Panc1 (cell line): ENCODE measurements at regions not wholly inside any gene's neighbourhood (a gene's known extent, or its start where the extent isn't known, plus 50 kb on each side); places are given as distances from the start of the nearest gene placed in this dataset.

Experiments
- ATAC-seq: fragments of 200-7000 bp; cut with Tn5 transposase; 2 replicates; pipeline ENCODE4 v1.9.1; 2020; ENCODE audit warnings: mild to moderate bottlenecking, moderate library complexity
- BruUV-seq: library from RNA; stranded (reverse); fragments of 400-500 nt; replicated peaks from 2 replicates; lab custom pipeline; 2021; lab: Mats Ljungman, UMichigan
- CTCF ChIA-PET: fragments of 300-600 bp; sonication (Branson Sonifier 250); formaldehyde crosslinking; loops from one replicate; lab custom pipeline; 2022; ENCODE audit warnings: antibody characterized with exemption; lab: Charles Lee
- POLR2A ChIA-PET: fragments of 300-600 bp; sonication (Branson Sonifier 250); formaldehyde crosslinking; loops from one replicate; lab custom pipeline; 2022; ENCODE audit warnings: antibody characterized with exemption; lab: Charles Lee
- DNase-seq: peaks from one replicate; pipeline ENCODE4 v3.0.0-alpha.2; 2010; ENCODE audit warnings: low read depth, low spot score
- H3K27ac ChIP-seq: 2 replicates; pipeline ENCODE4 v1.5.1; 2011; ENCODE audit warnings: mild to moderate bottlenecking, low read length, inconsistent platforms
- H3K27me3 ChIP-seq: fragments of 200-500 bp; sonication (Bioruptor generic); 2 replicates; pipeline ENCODE4 v1.6.0; 2014; ENCODE audit warnings: low read length, inconsistent platforms; ENCODE audit not compliant: control insufficient read depth, insufficient read depth
- H3K36me3 ChIP-seq: fragments of 200-500 bp; sonication (Bioruptor generic); 2 replicates; pipeline ENCODE4 v1.5.1; 2014; ENCODE audit warnings: inconsistent platforms, mild to moderate bottlenecking, low read length, moderate library complexity; ENCODE audit not compliant: control insufficient read depth, insufficient read depth
- H3K4me1 ChIP-seq: 2 replicates; pipeline ENCODE4 v1.5.1; 2011; ENCODE audit warnings: inconsistent platforms, mild to moderate bottlenecking, low read length, moderate library complexity; ENCODE audit not compliant: control insufficient read depth, insufficient read depth
- H3K4me3 ChIP-seq, 2 experiments: 2 replicates each; pipeline ENCODE4 v1.5.1; 2011 to 2012; ENCODE audit warnings: low read depth in 2 of 2, low read length in 2 of 2, mild to moderate bottlenecking in 2 of 2, inconsistent platforms in 1 of 2, moderate library complexity in 1 of 2
- H3K9me3 ChIP-seq: fragments of 200-500 bp; sonication (Bioruptor generic); 2 replicates; pipeline ENCODE4 v1.5.1; 2014; ENCODE audit warnings: low read depth, mild to moderate bottlenecking, inconsistent platforms, low read length, moderate library complexity; ENCODE audit not compliant: control insufficient read depth, insufficient read depth
- POLR2AphosphoS5 ChIP-seq: IDR thresholded peaks from 2 replicates; pipeline ENCODE4 v1.6.1; 2012; ENCODE audit warnings: mild to moderate bottlenecking, low read depth, low read length, moderate library complexity
- SIN3A ChIP-seq: IDR thresholded peaks from 2 replicates; pipeline ENCODE4 v1.6.1; 2012; ENCODE audit warnings: low read depth, mild to moderate bottlenecking, low read length, moderate library complexity, borderline replicate concordance; ENCODE audit not compliant: insufficient read depth
- TCF7L2 ChIP-seq: IDR thresholded peaks from 2 replicates; pipeline ENCODE4 v1.6.1; 2011; ENCODE audit warnings: mild to moderate bottlenecking, low read depth, low read length, inconsistent platforms
- in situ Hi-C: cut with HindIII; loops from 2 replicates; pipeline ENCODE4 v1.10.0; 2016; ENCODE audit warnings: low sequenced_read_pairs, low pct_unique_long_range_greater_than_20kb
- intact Hi-C: fragments of 100-400 bp; cut with micrococcal nuclease; formaldehyde crosslinking; loops from one replicate; pipeline ENCODE4 v1.10.0; 2022; ENCODE audit not compliant: unreplicated experiment
- TF ChIP-seq, protein P1 (sequence below): fragments of 450-650 bp; IDR thresholded peaks from 2 replicates; pipeline ENCODE4 v1.5.1; 2017; ENCODE audit warnings: mild to moderate bottlenecking
- TF ChIP-seq, protein P2 (sequence below), 2 experiments: IDR thresholded peaks; 2 replicates each; pipeline ENCODE4 v1.6.1; 2011 to 2012; ENCODE audit warnings: low read depth in 2 of 2, control low read depth in 1 of 2, low read length in 1 of 2, mild to moderate bottlenecking in 1 of 2, moderate library complexity in 1 of 2; ENCODE audit not compliant: insufficient read depth in 1 of 2

DNA sequence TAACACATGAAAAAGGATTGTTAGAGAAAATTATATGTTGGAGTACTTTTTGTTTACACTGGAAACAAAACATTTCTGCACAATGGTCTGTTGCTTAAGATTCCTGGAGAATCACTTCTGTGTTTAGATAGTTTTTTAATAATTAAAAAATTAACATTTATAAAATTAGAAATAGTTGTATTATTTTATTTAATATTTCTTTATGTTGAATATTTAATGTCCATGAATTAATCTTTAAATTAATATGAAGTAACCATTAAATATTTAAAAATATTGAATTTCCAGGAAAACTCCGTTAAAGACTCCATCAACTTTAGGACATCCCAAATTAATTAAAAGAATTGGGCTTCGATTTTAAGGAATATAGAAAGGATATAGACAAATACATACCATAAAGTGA is 797.1 kb upstream of the GALNTL6 start:
- in situ Hi-C loops = no loop called here

DNA sequence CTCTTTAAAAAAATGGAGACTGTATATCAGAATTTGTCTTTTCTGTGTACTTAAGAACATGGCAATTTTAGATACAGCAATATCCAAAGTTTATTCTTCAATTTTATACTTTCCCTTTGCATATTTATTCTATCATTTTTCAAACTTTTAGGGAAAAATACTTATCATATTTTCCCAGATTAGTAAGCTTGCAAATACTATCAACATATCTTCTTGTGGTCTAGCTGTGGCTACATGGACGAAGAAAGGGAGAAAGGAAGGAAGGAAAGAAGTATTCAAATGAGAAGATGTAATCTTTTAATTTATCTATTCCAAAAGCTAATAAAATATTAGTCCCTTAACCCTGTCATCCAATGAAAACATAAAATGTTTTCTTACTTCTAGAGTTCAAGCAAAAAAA is 797.8 kb upstream of the GALNTL6 start:
- intact Hi-C loops = no loop called here
- CTCF ChIA-PET = no interaction called here

More for the DNA sequence above, 797.1 kb upstream of the GALNTL6 start:
- BruUV-seq = no TSS peak
- Histone ChIP-seq H3K27ac (no peak overlapping the region), H3K36me3 (no peaks in the 10 kb centered on the region), H3K4me3 (no peak overlapping the region), H3K9me3 (no peaks in the 10 kb centered on the region), H3K4me1 (no peaks in the 10 kb centered on the region), H3K27me3 (no peaks in the 10 kb centered on the region)
- ATAC-seq (no peak), DNase-seq (no peak)
- ChIA-PET POLR2A (no interaction called here), CTCF (no interaction called here)
- intact Hi-C loops = no loop called here
- TF ChIP-seq, protein P1, sequence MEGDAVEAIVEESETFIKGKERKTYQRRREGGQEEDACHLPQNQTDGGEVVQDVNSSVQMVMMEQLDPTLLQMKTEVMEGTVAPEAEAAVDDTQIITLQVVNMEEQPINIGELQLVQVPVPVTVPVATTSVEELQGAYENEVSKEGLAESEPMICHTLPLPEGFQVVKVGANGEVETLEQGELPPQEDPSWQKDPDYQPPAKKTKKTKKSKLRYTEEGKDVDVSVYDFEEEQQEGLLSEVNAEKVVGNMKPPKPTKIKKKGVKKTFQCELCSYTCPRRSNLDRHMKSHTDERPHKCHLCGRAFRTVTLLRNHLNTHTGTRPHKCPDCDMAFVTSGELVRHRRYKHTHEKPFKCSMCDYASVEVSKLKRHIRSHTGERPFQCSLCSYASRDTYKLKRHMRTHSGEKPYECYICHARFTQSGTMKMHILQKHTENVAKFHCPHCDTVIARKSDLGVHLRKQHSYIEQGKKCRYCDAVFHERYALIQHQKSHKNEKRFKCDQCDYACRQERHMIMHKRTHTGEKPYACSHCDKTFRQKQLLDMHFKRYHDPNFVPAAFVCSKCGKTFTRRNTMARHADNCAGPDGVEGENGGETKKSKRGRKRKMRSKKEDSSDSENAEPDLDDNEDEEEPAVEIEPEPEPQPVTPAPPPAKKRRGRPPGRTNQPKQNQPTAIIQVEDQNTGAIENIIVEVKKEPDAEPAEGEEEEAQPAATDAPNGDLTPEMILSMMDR = no peak
- TF ChIP-seq SIN3A (no peak), POLR2AphosphoS5 (no peak), TCF7L2 (no peak)
- TF ChIP-seq, protein P2, sequence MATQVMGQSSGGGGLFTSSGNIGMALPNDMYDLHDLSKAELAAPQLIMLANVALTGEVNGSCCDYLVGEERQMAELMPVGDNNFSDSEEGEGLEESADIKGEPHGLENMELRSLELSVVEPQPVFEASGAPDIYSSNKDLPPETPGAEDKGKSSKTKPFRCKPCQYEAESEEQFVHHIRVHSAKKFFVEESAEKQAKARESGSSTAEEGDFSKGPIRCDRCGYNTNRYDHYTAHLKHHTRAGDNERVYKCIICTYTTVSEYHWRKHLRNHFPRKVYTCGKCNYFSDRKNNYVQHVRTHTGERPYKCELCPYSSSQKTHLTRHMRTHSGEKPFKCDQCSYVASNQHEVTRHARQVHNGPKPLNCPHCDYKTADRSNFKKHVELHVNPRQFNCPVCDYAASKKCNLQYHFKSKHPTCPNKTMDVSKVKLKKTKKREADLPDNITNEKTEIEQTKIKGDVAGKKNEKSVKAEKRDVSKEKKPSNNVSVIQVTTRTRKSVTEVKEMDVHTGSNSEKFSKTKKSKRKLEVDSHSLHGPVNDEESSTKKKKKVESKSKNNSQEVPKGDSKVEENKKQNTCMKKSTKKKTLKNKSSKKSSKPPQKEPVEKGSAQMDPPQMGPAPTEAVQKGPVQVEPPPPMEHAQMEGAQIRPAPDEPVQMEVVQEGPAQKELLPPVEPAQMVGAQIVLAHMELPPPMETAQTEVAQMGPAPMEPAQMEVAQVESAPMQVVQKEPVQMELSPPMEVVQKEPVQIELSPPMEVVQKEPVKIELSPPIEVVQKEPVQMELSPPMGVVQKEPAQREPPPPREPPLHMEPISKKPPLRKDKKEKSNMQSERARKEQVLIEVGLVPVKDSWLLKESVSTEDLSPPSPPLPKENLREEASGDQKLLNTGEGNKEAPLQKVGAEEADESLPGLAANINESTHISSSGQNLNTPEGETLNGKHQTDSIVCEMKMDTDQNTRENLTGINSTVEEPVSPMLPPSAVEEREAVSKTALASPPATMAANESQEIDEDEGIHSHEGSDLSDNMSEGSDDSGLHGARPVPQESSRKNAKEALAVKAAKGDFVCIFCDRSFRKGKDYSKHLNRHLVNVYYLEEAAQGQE (IDR thresholded peaks at IDR 0.05; ENCODE audit: insufficient read depth in 1 of 2, low read depth in 2 of 2, low read length in 1 of 2) = no peak

DNA sequence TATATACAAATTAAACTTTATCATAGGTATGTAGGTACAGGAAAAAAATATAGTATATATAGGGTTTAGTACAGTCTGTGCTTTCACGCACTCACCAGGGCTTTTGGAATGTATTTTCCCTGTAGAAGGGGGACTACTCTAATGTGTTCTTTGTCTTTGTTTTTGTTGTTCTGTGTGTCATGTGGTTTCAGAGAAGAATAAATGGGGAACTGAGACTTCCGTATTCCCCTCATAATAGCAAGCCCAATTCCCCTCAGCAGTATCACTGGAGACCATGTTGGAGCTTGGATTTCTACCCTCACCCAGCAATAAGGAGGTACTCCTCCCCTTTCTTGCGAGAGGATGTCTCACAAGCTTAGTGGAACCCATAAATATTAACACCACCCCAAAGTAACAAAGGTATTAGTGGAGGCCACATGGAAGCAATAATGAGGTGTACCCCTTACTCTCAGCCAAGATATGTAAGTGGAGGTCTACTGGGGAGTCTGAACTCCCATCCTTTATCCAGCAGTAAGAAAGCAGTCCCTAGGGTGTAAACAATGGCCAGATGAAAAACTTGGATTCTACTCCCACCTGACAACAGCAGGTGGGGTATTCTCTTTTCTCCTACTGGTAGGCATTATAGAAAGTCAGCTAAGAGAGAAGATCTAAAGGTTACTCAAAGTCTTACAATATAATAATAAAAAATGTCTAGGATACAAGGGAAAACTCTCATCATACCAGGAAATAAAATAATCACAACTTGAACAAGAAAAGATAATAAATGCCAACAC is 805.4 kb upstream of the GALNTL6 start:
- DNase-seq (no peak), ATAC-seq (no peak)
- Histone ChIP-seq H3K36me3 (no peaks in the 10 kb centered on the region), H3K27me3 (no peaks in the 10 kb centered on the region), H3K4me3 (no peak overlapping the region), H3K27ac (no peak overlapping the region), H3K4me1 (no peaks in the 10 kb centered on the region), H3K9me3 (no peaks in the 10 kb centered on the region)
- in situ Hi-C loops (no loop called here), intact Hi-C loops (no loop called here)
- ChIA-PET CTCF (no interaction called here), POLR2A (no interaction called here)
- TF ChIP-seq, protein P2 (IDR thresholded peaks at IDR 0.05; ENCODE audit: insufficient read depth in 1 of 2, low read depth in 2 of 2, low read length in 1 of 2) = no peak
- no peak for TF ChIP-seq SIN3A
- no peak for TF ChIP-seq TCF7L2
- TF ChIP-seq, protein P1 = no peak
- no TSS peak for BruUV-seq

More for the DNA sequence above, 797.8 kb upstream of the GALNTL6 start:
- BruUV-seq = no TSS peak
- POLR2A ChIA-PET = no interaction called here
- H3K36me3 ChIP-seq = no peaks in the 10 kb centered on the region
- DNase-seq (no peak), ATAC-seq (no peak)
- no peaks in the 10 kb centered on the region for H3K9me3 ChIP-seq
- in situ Hi-C loops = no loop called here
- H3K4me3 ChIP-seq = no peak overlapping the region
- no peaks in the 10 kb centered on the region for H3K27me3 ChIP-seq
- TF ChIP-seq SIN3A (no peak), TCF7L2 (no peak), POLR2AphosphoS5 (no peak)
- H3K27ac ChIP-seq = no peak overlapping the region
- H3K4me1 ChIP-seq = no peaks in the 10 kb centered on the region
